ENCODE measurements at regions not wholly inside any gene's neighbourhood (a gene's known extent, or its start where the extent isn't known, plus 50 kb on each side); places are given as distances from the start of the nearest gene placed in this dataset.

- H3K27me3 ChIP-seq (replicated peaks; ENCODE audit: control insufficient read depth, insufficient read depth, low read length): no peaks in the 10 kb centered on the region
- no peak for DNase-seq (ENCODE audit: low read depth)
- no peak overlapping the region for H3K4me3 ChIP-seq (ENCODE audit: low read length)
Observed at GRCh38 chr4:81555489-81555888, 83.8 kb upstream of the RASGEF1B start.

GRCh38 chr4:81552086-81552485 lies 80.4 kb upstream of the RASGEF1B start:
- DNase-seq (ENCODE audit: low read depth): no peak

More at GRCh38 chr4:81555489-81555888, 83.8 kb upstream of the RASGEF1B start:
- H3K4me1 ChIP-seq (ENCODE audit: control insufficient read depth, insufficient read depth, low read length): peaks cover 3% of the 10 kb centered on the region
- no peaks in the 10 kb centered on the region for H3K9me3 ChIP-seq (ENCODE audit: control insufficient read depth, low read length)
- no peak overlapping the region for H3K9ac ChIP-seq (ENCODE audit: low read length)
- H3K36me3 ChIP-seq (ENCODE audit: control insufficient read depth, insufficient read depth, low read length, severe bottlenecking): no peaks in the 10 kb centered on the region

GRCh38 chr4:81550388-81550859 lies 78.7 kb upstream of the RASGEF1B start:
- Histone ChIP-seq H3K4me3 (ENCODE audit: low read length) (peak overlapping the region; percentile 14), H3K9me3 (ENCODE audit: control insufficient read depth, low read length) (no peaks in the 10 kb centered on the region), H3K36me3 (ENCODE audit: control insufficient read depth, insufficient read depth, low read length, severe bottlenecking) (no peaks in the 10 kb centered on the region), H3K4me1 (ENCODE audit: control insufficient read depth, insufficient read depth, low read length) (peaks cover 13% of the 10 kb centered on the region), H3K9ac (ENCODE audit: low read length) (no peak overlapping the region), H3K27me3 (replicated peaks; ENCODE audit: control insufficient read depth, insufficient read depth, low read length) (no peaks in the 10 kb centered on the region)
- no peak for DNase-seq (ENCODE audit: low read depth)

More at GRCh38 chr4:81552086-81552485, 80.4 kb upstream of the RASGEF1B start:
- Histone ChIP-seq H3K27me3 (replicated peaks; ENCODE audit: control insufficient read depth, insufficient read depth, low read length) (no peaks in the 10 kb centered on the region), H3K9me3 (ENCODE audit: control insufficient read depth, low read length) (no peaks in the 10 kb centered on the region), H3K36me3 (ENCODE audit: control insufficient read depth, insufficient read depth, low read length, severe bottlenecking) (no peaks in the 10 kb centered on the region), H3K4me3 (ENCODE audit: low read length) (no peak overlapping the region), H3K4me1 (ENCODE audit: control insufficient read depth, insufficient read depth, low read length) (peaks cover 13% of the 10 kb centered on the region), H3K9ac (ENCODE audit: low read length) (no peak overlapping the region)

- H3K27me3 ChIP-seq (replicated peaks; ENCODE audit: control insufficient read depth, insufficient read depth, low read length): no peaks in the 10 kb centered on the region
- no peaks in the 10 kb centered on the region for H3K36me3 ChIP-seq (ENCODE audit: control insufficient read depth, insufficient read depth, low read length, severe bottlenecking)
- H3K4me1 ChIP-seq (ENCODE audit: control insufficient read depth, insufficient read depth, low read length): peaks cover 13% of the 10 kb centered on the region
- H3K9ac ChIP-seq (ENCODE audit: low read length): peak overlapping the region; percentile 17
- no peak for DNase-seq (ENCODE audit: low read depth)
- peak overlapping the region; percentile 14 for H3K4me3 ChIP-seq (ENCODE audit: low read length)
- H3K9me3 ChIP-seq (ENCODE audit: control insufficient read depth, low read length): no peaks in the 10 kb centered on the region
Observed at GRCh38 chr4:81549984-81550383, 78.3 kb upstream of the RASGEF1B start.

GRCh38 chr4:81546777-81547176 lies 75.1 kb upstream of the RASGEF1B start:
- H3K9me3 ChIP-seq (ENCODE audit: control insufficient read depth, low read length): no peaks in the 10 kb centered on the region
- H3K9ac ChIP-seq (ENCODE audit: low read length): no peak overlapping the region
- H3K36me3 ChIP-seq (ENCODE audit: control insufficient read depth, insufficient read depth, low read length, severe bottlenecking): no peaks in the 10 kb centered on the region
- H3K4me1 ChIP-seq (ENCODE audit: control insufficient read depth, insufficient read depth, low read length): peaks cover 13% of the 10 kb centered on the region
- no peak overlapping the region for H3K4me3 ChIP-seq (ENCODE audit: low read length)
- DNase-seq (ENCODE audit: low read depth): no peak
- no peaks in the 10 kb centered on the region for H3K27me3 ChIP-seq (replicated peaks; ENCODE audit: control insufficient read depth, insufficient read depth, low read length)

- no peaks in the 10 kb centered on the region for H3K36me3 ChIP-seq (ENCODE audit: control insufficient read depth, insufficient read depth, low read length, severe bottlenecking)
- no peak for DNase-seq (ENCODE audit: low read depth)
- H3K4me3 ChIP-seq (ENCODE audit: low read length): no peak overlapping the region
- H3K9ac ChIP-seq (ENCODE audit: low read length): no peak overlapping the region
- H3K4me1 ChIP-seq (ENCODE audit: control insufficient read depth, insufficient read depth, low read length): no peaks in the 10 kb centered on the region
- H3K9me3 ChIP-seq (ENCODE audit: control insufficient read depth, low read length): no peaks in the 10 kb centered on the region
- H3K27me3 ChIP-seq (replicated peaks; ENCODE audit: control insufficient read depth, insufficient read depth, low read length): no peaks in the 10 kb centered on the region
Observed at GRCh38 chr4:81541161-81541945, 69.6 kb upstream of the RASGEF1B start.

- no peak overlapping the region for H3K9ac ChIP-seq (ENCODE audit: low read length)
- no peaks in the 10 kb centered on the region for H3K27me3 ChIP-seq (replicated peaks; ENCODE audit: control insufficient read depth, insufficient read depth, low read length)
- DNase-seq (ENCODE audit: low read depth): no peak
- no peaks in the 10 kb centered on the region for H3K4me1 ChIP-seq (ENCODE audit: control insufficient read depth, insufficient read depth, low read length)
- H3K36me3 ChIP-seq (ENCODE audit: control insufficient read depth, insufficient read depth, low read length, severe bottlenecking): no peaks in the 10 kb centered on the region
- H3K4me3 ChIP-seq (ENCODE audit: low read length): no peak overlapping the region
- no peaks in the 10 kb centered on the region for H3K9me3 ChIP-seq (ENCODE audit: control insufficient read depth, low read length)
Observed at GRCh38 chr4:81538716-81539427, 67.2 kb upstream of the RASGEF1B start.

GRCh38 chr4:81531410-81531809 lies 59.7 kb upstream of the RASGEF1B start:
- H3K4me1 ChIP-seq (ENCODE audit: control insufficient read depth, insufficient read depth, low read length): peaks cover 7% of the 10 kb centered on the region
- H3K36me3 ChIP-seq (ENCODE audit: control insufficient read depth, insufficient read depth, low read length, severe bottlenecking): no peaks in the 10 kb centered on the region
- no peak overlapping the region for H3K4me3 ChIP-seq (ENCODE audit: low read length)
- no peaks in the 10 kb centered on the region for H3K27me3 ChIP-seq (replicated peaks; ENCODE audit: control insufficient read depth, insufficient read depth, low read length)
- no peak for DNase-seq (ENCODE audit: low read depth)
- peaks cover 12% of the 10 kb centered on the region for H3K9me3 ChIP-seq (ENCODE audit: control insufficient read depth, low read length)
- no peak overlapping the region for H3K9ac ChIP-seq (ENCODE audit: low read length)

GRCh38 chr4:81528979-81529378 lies 57.3 kb upstream of the RASGEF1B start:
- no peak overlapping the region for H3K4me3 ChIP-seq (ENCODE audit: low read length)
- H3K9ac ChIP-seq (ENCODE audit: low read length): no peak overlapping the region
- DNase-seq (ENCODE audit: low read depth): no peak
- H3K4me1 ChIP-seq (ENCODE audit: control insufficient read depth, insufficient read depth, low read length): peaks cover 11% of the 10 kb centered on the region
- no peaks in the 10 kb centered on the region for H3K36me3 ChIP-seq (ENCODE audit: control insufficient read depth, insufficient read depth, low read length, severe bottlenecking)
- H3K27me3 ChIP-seq (replicated peaks; ENCODE audit: control insufficient read depth, insufficient read depth, low read length): no peaks in the 10 kb centered on the region
- H3K9me3 ChIP-seq (ENCODE audit: control insufficient read depth, low read length): peaks cover 12% of the 10 kb centered on the region

GRCh38 chr4:81528200-81528599 lies 56.5 kb upstream of the RASGEF1B start:
- Histone ChIP-seq H3K4me3 (ENCODE audit: low read length) (no peak overlapping the region), H3K9me3 (ENCODE audit: control insufficient read depth, low read length) (peaks cover 12% of the 10 kb centered on the region), H3K9ac (ENCODE audit: low read length) (no peak overlapping the region), H3K4me1 (ENCODE audit: control insufficient read depth, insufficient read depth, low read length) (peaks cover 14% of the 10 kb centered on the region), H3K36me3 (ENCODE audit: control insufficient read depth, insufficient read depth, low read length, severe bottlenecking) (no peaks in the 10 kb centered on the region), H3K27me3 (replicated peaks; ENCODE audit: control insufficient read depth, insufficient read depth, low read length) (no peaks in the 10 kb centered on the region)
- no peak for DNase-seq (ENCODE audit: low read depth)

GRCh38 chr4:81527709-81528108 lies 56.0 kb upstream of the RASGEF1B start:
- peaks cover 12% of the 10 kb centered on the region for H3K9me3 ChIP-seq (ENCODE audit: control insufficient read depth, low read length)
- DNase-seq (ENCODE audit: low read depth): no peak
- no peak overlapping the region for H3K4me3 ChIP-seq (ENCODE audit: low read length)
- no peak overlapping the region for H3K9ac ChIP-seq (ENCODE audit: low read length)
- H3K36me3 ChIP-seq (ENCODE audit: control insufficient read depth, insufficient read depth, low read length, severe bottlenecking): no peaks in the 10 kb centered on the region
- no peaks in the 10 kb centered on the region for H3K27me3 ChIP-seq (replicated peaks; ENCODE audit: control insufficient read depth, insufficient read depth, low read length)
- H3K4me1 ChIP-seq (ENCODE audit: control insufficient read depth, insufficient read depth, low read length): peaks cover 14% of the 10 kb centered on the region

Data from adipocyte (in vitro differentiated cells).